HEK293 (cell line): ENCODE measurements at regions not wholly inside any gene's neighbourhood (a gene's known extent, or its start where the extent isn't known, plus 50 kb on each side); places are given as distances from the start of the nearest gene placed in this dataset.

Source experiments
- ZBTB1 ChIP-seq: fragments of 450-650 bp; formaldehyde crosslinking; IDR thresholded peaks from 2 replicates; pipeline ENCODE4 v1.5.1; 2016; ENCODE audit warnings: missing biosample characterization, missing genetic modification characterization
- TF ChIP-seq, protein P1 (sequence below): fragments of 450-650 bp; formaldehyde crosslinking; IDR thresholded peaks from 2 replicates; pipeline ENCODE4 v1.5.1; 2016; ENCODE audit warnings: missing biosample characterization, missing genetic modification characterization

DNA sequence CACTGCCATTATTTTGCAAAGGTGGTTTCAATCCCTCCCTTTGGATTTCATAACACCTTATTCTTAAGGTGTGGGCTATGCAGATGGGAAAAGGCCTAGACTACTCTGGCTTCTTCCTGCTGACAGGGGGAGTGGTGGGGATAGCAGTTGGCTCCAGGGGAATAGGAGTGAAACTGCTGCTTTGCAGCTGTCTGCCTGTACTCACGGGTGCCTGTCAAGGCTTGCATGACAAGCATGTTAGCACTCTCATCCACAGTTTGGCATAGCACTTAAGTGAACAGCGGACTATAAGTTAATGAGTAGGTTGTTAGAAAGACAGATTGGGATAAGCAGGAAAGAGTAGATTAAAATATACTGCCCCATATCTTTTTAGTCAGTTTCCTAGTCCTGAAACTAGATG is 287.5 kb upstream of the DAB1 start:
- no peak for TF ChIP-seq ZBTB1 (tag by site-specific recombination)
- TF ChIP-seq, protein P1, sequence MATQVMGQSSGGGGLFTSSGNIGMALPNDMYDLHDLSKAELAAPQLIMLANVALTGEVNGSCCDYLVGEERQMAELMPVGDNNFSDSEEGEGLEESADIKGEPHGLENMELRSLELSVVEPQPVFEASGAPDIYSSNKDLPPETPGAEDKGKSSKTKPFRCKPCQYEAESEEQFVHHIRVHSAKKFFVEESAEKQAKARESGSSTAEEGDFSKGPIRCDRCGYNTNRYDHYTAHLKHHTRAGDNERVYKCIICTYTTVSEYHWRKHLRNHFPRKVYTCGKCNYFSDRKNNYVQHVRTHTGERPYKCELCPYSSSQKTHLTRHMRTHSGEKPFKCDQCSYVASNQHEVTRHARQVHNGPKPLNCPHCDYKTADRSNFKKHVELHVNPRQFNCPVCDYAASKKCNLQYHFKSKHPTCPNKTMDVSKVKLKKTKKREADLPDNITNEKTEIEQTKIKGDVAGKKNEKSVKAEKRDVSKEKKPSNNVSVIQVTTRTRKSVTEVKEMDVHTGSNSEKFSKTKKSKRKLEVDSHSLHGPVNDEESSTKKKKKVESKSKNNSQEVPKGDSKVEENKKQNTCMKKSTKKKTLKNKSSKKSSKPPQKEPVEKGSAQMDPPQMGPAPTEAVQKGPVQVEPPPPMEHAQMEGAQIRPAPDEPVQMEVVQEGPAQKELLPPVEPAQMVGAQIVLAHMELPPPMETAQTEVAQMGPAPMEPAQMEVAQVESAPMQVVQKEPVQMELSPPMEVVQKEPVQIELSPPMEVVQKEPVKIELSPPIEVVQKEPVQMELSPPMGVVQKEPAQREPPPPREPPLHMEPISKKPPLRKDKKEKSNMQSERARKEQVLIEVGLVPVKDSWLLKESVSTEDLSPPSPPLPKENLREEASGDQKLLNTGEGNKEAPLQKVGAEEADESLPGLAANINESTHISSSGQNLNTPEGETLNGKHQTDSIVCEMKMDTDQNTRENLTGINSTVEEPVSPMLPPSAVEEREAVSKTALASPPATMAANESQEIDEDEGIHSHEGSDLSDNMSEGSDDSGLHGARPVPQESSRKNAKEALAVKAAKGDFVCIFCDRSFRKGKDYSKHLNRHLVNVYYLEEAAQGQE (tag by site-specific recombination): no peak
